Testis (tissue), 2 donors: ENCODE measurements at regions not wholly inside any gene's neighbourhood (a gene's known extent, or its start where the extent isn't known, plus 50 kb on each side); places are given as distances from the start of the nearest gene placed in this dataset.

Source experiments
- POLR2A ChIP-seq: fragments of 450-650 bp; IDR thresholded peaks from one replicate; pipeline ENCODE4 v1.6.1; 2017; ENCODE audit warnings: antibody characterized with exemption, mild to moderate bottlenecking, moderate library complexity
- TF ChIP-seq, protein P1 (sequence below), 3 experiments: fragments of 450-650 bp in 2 of 3; fragments of 200-600 bp in 1 of 3; sonication (generic) in 1 of 3; IDR thresholded peaks; one replicate each; pipeline ENCODE4 v1.5.1; 2016 to 2019; ENCODE audit warnings: antibody characterized with exemption in 3 of 3, mild to moderate bottlenecking in 2 of 3, moderate library complexity in 1 of 3

DNA sequence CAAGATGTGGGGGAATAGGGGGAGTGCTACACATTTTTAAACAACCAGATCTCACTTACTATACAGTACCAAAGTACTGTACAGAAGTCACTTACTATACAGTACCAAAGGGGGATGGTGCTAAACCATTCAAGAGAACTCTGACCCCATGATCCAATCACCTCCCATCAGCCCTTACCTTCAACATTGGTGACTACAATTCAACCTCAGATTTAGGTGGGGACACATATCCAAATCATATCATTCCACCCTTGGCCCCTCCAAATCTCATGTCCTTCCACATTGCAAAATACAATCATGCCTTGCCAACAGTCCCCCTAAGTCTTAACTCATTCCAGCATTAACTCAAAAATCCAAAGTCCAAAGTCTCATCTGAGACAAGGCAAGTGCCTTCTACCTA lies 49.9 kb upstream of the CD2AP start:
- TF ChIP-seq, protein P1, sequence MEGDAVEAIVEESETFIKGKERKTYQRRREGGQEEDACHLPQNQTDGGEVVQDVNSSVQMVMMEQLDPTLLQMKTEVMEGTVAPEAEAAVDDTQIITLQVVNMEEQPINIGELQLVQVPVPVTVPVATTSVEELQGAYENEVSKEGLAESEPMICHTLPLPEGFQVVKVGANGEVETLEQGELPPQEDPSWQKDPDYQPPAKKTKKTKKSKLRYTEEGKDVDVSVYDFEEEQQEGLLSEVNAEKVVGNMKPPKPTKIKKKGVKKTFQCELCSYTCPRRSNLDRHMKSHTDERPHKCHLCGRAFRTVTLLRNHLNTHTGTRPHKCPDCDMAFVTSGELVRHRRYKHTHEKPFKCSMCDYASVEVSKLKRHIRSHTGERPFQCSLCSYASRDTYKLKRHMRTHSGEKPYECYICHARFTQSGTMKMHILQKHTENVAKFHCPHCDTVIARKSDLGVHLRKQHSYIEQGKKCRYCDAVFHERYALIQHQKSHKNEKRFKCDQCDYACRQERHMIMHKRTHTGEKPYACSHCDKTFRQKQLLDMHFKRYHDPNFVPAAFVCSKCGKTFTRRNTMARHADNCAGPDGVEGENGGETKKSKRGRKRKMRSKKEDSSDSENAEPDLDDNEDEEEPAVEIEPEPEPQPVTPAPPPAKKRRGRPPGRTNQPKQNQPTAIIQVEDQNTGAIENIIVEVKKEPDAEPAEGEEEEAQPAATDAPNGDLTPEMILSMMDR (IDR thresholded peaks at IDR 0.05), result no peak
- no peak for TF ChIP-seq POLR2A
